Ishikawa (cell line): ENCODE measurements at regions not wholly inside any gene's neighbourhood (a gene's known extent, or its start where the extent isn't known, plus 50 kb on each side); places are given as distances from the start of the nearest gene placed in this dataset.

ENCODE experiments used
- CEBPB ChIP-seq: IDR thresholded peaks from 2 replicates; pipeline ENCODE4 v1.6.1; 2012
- CREB1 ChIP-seq: IDR thresholded peaks from 2 replicates; pipeline ENCODE4 v1.6.1; 2012; ENCODE audit warnings: low read depth
- EGR1 ChIP-seq: IDR thresholded peaks from 2 replicates; pipeline ENCODE4 v1.6.1; 2012
- EP300 ChIP-seq: IDR thresholded peaks from 2 replicates; pipeline ENCODE4 v1.6.1; 2012; ENCODE audit warnings: borderline replicate concordance
- FOXM1 ChIP-seq: IDR thresholded peaks from 2 replicates; pipeline ENCODE4 v1.6.1; 2012; ENCODE audit warnings: low read depth, borderline replicate concordance
- MAX ChIP-seq: IDR thresholded peaks from 2 replicates; pipeline ENCODE4 v1.6.1; 2012
- NFIC ChIP-seq: IDR thresholded peaks from 2 replicates; pipeline ENCODE4 v1.6.1; 2012
- RAD21 ChIP-seq: IDR thresholded peaks from 2 replicates; pipeline ENCODE4 v1.6.1; 2012; ENCODE audit warnings: low read depth
- REST ChIP-seq: IDR thresholded peaks from 2 replicates; pipeline ENCODE4 v1.6.1; 2012; ENCODE audit warnings: low read depth, mild to moderate bottlenecking
- TAF1 ChIP-seq: IDR thresholded peaks from 2 replicates; pipeline ENCODE4 v1.6.1; 2012; ENCODE audit warnings: low read depth, mild to moderate bottlenecking
- TCF12 ChIP-seq: IDR thresholded peaks from 2 replicates; pipeline ENCODE4 v1.6.1; 2012; ENCODE audit warnings: low read depth
- TEAD4 ChIP-seq: IDR thresholded peaks from 2 replicates; pipeline ENCODE4 v1.6.1; 2012
- USF1 ChIP-seq: IDR thresholded peaks from 2 replicates; pipeline ENCODE4 v1.6.1; 2012
- YY1 ChIP-seq: IDR thresholded peaks from 2 replicates; pipeline ENCODE4 v1.6.1; 2012; ENCODE audit warnings: low read depth
- ZBTB7A ChIP-seq: IDR thresholded peaks from 2 replicates; pipeline ENCODE4 v1.6.1; 2012; ENCODE audit warnings: low read depth

GRCh38 chr10:128871671-128872231 is 595.3 kb upstream of the MGMT start:
- TF ChIP-seq RAD21 (no peak), YY1 (no peak), EGR1 (no peak), MAX (no peak), TAF1 (no peak), ZBTB7A (no peak), CEBPB (no peak), TEAD4 (no peak), USF1 (no peak), EP300 (no peak), NFIC (no peak)

- TF ChIP-seq FOXM1, result no peak
- no peak for TF ChIP-seq YY1
- TF ChIP-seq REST, result no peak
- no peak for TF ChIP-seq TAF1
- no peak for TF ChIP-seq CEBPB
- TF ChIP-seq USF1, result no peak
- TF ChIP-seq MAX, result no peak
- TF ChIP-seq NFIC, result no peak
- TF ChIP-seq EGR1, result no peak
Measured at GRCh38 chr10:128873411-128874054, 593.5 kb upstream of the MGMT start.

GRCh38 chr10:128874331-128874730 is 592.7 kb upstream of the MGMT start:
- TF ChIP-seq TAF1 (no peak), YY1 (no peak), MAX (no peak), USF1 (no peak), CREB1 (no peak), RAD21 (no peak)

GRCh38 chr10:128875030-128875744 is 591.9 kb upstream of the MGMT start:
- TF ChIP-seq CREB1, result no peak
- TF ChIP-seq EGR1, result no peak
- TF ChIP-seq NFIC, result no peak
- no peak for TF ChIP-seq ZBTB7A
- TF ChIP-seq TAF1, result no peak
- TF ChIP-seq YY1, result no peak
- no peak for TF ChIP-seq TEAD4
- no peak for TF ChIP-seq EP300
- TF ChIP-seq MAX, result no peak
- no peak for TF ChIP-seq USF1
- no peak for TF ChIP-seq RAD21
- no peak for TF ChIP-seq REST
- TF ChIP-seq FOXM1, result no peak
- TF ChIP-seq TCF12, result no peak
- no peak for TF ChIP-seq CEBPB
